Retinal pigment epithelial cell (primary cell): ENCODE measurements at regions not wholly inside any gene's neighbourhood (a gene's known extent, or its start where the extent isn't known, plus 50 kb on each side); places are given as distances from the start of the nearest gene placed in this dataset.
"Not testable (repeated sequence)": the region's sequence is repeated elsewhere in the genome, so short reads cannot be mapped to it uniquely, and the experiment has no call there.

Experiments
- DNase-seq: peaks from one replicate; pipeline ENCODE4 v3.0.0-alpha.2; 2010; ENCODE audit warnings: low read depth
- H3K4me3 ChIP-seq: 2 replicates; pipeline ENCODE4 v1.5.1; 2011; ENCODE audit warnings: mild to moderate bottlenecking, low read length, control low read depth, moderate library complexity
- TF ChIP-seq, protein P1 (sequence below): conservative IDR thresholded peaks from 2 replicates; pipeline ENCODE4 v1.5.1; 2011; ENCODE audit warnings: low read depth, low read length, control low read depth, inconsistent platforms

DNA sequence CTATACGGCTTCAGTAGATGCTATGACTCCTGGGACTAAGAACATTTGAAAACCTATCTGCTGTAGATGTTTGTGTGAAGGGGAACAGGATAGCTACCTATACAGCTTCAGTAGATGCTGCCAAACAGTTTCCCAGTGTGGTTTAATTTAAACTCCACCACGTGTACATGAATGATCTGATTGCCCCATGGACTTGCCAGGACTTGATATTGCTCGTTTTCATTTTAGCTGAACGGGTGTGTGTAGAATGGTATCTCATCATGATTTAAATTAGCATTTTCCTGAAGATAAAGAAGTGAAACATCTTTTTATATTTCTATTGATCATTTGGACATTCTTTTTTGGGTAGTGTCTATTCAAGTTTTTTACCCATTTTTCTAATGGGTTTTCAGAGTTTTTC lies 77.8 kb upstream of the PIP4K2A start:
- no peak overlapping the region for H3K4me3 ChIP-seq
- no peak for DNase-seq
- TF ChIP-seq, protein P1, sequence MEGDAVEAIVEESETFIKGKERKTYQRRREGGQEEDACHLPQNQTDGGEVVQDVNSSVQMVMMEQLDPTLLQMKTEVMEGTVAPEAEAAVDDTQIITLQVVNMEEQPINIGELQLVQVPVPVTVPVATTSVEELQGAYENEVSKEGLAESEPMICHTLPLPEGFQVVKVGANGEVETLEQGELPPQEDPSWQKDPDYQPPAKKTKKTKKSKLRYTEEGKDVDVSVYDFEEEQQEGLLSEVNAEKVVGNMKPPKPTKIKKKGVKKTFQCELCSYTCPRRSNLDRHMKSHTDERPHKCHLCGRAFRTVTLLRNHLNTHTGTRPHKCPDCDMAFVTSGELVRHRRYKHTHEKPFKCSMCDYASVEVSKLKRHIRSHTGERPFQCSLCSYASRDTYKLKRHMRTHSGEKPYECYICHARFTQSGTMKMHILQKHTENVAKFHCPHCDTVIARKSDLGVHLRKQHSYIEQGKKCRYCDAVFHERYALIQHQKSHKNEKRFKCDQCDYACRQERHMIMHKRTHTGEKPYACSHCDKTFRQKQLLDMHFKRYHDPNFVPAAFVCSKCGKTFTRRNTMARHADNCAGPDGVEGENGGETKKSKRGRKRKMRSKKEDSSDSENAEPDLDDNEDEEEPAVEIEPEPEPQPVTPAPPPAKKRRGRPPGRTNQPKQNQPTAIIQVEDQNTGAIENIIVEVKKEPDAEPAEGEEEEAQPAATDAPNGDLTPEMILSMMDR: no peak

DNA sequence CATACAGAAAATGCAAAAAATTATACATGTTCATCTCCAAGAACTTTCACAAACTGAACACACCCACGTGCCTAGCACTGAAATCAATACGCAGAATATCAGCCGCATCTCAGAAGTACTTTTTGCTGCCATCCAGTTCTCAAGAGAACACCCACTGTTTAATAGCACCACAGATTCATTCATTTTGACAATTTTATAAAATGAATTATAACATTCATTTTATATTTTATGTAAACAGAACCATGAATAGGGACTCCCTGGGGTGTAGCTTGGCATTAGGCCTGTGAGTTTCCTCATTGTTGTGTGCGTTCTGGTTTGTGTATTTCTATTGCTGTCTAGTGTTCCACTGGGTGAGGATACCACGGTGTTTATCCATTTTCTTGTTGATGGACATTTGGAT lies 77.3 kb upstream of the PIP4K2A start:
- no peak overlapping the region for H3K4me3 ChIP-seq

DNA sequence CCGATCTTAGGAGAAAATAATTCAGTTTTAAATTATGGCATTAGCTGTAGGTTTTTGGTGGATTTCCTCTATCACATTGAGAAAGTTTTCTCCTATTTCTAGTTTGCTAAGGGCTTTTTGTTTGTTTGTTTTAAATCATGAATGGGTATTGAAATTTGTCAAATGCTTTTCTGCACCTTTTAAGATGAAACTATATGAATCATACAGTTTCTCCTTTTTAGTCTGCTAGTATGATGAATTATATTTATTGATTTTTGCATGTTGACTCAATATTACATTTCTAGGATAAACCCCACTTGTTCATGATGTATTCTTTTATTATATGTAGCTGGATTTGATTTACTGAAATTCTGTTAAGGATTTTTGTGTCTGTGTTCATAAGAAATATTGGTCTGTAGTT lies 70.3 kb upstream of the PIP4K2A start:
- no peak overlapping the region for H3K4me3 ChIP-seq
- TF ChIP-seq, protein P1: no peak
- no peak for DNase-seq

More for the DNA sequence above, 77.3 kb upstream of the PIP4K2A start:
- TF ChIP-seq, protein P1: no peak
- DNase-seq: no peak

DNA sequence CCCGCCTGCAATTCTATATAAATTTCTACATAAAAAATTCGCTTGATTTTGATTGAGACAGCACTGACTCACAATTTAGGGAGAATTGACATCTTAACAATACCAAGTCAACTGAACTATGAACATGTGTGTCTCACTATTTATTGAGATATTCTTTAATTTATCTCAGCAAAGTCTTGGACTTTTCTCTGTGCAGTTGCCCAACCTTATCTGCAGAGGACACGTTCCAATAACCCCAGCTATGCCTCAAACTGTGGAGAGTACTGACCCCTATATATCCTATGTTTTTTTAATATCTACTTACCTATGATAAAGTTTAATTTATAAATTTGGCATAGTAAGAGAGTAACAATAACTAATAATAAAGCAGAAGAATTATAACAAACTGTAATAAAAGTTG lies 69.4 kb upstream of the PIP4K2A start:
- no peak overlapping the region for H3K4me3 ChIP-seq
- TF ChIP-seq, protein P1: no peak
- no peak for DNase-seq

DNA sequence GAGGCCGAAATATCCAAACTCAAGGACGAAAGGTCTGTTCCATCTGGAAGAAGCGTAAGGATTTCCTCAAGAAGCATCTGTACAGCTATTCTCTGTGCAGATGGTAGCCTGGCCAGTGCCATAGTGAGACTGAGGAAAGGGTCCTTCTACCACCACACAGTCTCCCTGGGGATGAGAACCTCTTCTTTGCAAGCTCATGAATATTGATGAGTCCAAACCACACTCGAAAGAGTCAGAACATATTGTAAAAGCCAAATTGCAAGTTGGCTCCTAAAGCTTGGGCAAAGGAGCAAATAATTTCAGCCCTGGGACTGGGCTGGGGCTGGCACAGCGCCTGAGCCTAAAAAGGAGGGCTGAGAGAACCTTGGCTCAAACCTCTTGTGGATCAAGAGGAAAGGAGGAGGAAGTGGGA lies 66.1 kb upstream of the PIP4K2A start:
- no peak overlapping the region for H3K4me3 ChIP-seq
- DNase-seq: no peak
- TF ChIP-seq, protein P1: no peak

DNA sequence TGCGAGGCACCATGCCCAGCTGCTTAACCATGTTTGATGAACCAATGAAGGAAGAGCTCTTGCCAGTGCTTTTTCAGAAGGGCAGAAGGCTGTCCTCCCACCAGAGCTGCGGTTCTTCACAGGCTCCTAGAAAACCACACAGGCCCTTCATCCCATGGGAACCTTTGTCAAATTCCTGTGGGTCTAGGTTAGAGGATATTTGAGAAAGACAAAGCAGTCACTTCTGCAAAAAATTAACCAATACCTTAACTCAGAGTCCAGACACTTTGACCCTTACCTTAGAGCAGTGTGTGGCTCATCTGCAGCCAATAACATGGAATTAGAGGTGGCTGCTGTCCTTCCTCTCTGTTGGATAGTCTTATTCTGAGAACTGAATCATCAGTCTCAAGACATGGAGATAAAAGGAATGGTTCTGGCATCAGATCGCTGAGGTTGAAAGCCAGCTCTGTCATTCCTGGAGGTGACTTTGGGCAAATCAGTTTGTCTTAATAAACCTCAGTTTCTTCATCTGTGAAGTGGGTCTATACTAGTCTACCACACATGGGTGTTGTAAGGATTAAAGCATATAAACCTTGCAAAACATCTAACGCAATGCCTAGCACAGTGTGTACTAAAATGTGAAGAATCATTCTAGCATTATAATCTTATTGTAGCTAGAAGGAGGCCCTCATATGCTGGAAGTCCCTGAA lies 65.1 kb upstream of the PIP4K2A start:
- TF ChIP-seq, protein P1: no peak
- no peak for DNase-seq
- no peak overlapping the region for H3K4me3 ChIP-seq

DNA sequence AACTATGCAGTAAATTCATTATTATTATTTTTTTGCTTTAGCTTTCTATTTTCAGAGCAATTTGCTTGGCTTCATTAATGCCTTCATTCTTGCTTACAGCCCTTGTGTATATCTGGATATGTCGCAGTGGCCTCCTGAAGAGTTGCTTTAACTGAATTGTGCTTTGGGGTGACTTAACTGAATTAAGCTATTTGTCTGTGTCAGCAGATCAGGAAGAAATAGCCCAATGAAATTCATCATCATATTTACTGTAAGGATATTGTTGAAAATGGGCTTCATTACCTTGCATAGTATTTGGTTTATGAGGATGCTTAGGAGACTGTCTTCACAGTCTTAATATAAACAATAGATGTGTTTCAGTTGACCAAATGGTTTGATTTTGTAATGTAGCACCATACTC lies 59.7 kb upstream of the PIP4K2A start:
- DNase-seq: no peak
- TF ChIP-seq, protein P1: no peak

DNA sequence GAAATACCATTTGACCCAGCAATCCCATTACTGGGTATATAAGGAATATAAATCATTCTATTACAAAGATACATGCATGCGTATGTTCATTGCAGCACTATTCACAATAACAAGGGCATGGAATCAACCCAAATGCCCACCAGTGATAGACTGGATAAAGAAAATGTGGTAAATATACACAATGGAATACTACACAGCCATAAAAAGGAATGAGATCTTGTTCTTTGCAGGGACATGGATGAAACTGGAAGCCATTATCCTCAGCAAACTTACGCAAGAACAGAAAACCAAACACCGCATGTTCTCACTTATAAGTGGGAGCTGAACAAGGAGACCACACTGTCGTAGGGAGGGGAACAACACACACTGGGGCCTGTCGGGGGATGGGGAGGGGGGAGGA lies 57.3 kb upstream of the PIP4K2A start:
- not testable (repeated sequence) for DNase-seq, H3K4me3 ChIP-seq

More for the DNA sequence above, 59.7 kb upstream of the PIP4K2A start:
- no peak overlapping the region for H3K4me3 ChIP-seq
